ENCODE measurements at regions not wholly inside any gene's neighbourhood (a gene's known extent, or its start where the extent isn't known, plus 50 kb on each side); places are given as distances from the start of the nearest gene placed in this dataset.

DNA sequence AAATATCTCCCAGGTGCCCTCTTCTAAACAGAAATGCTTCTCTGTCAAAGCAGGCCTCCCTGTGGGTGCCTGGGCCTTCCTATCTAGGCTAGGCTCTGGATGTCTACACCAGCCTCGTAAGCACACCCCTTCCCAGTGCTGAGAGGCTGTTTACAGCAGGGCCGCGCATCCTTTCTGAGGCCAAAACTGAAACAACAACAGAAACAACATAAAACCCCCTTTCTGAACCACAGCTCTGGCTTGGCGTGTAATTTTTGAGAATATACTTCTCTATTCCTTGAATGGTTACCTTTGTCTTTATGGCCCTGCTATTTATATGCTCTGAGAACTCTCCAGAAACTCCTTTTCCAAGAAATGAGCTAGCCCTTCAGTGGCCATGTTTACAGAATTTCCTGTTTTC, 118.4 kb downstream of the BCL2L11 start:
- no peaks in the 10 kb centered on the region for H3K36me3 ChIP-seq (ENCODE audit: control insufficient read depth, low read length)
- no peak for TF ChIP-seq EZH2phosphoT487 (IDR thresholded peaks at IDR 0.05; ENCODE audit: borderline replicate concordance, low read length)
- TF ChIP-seq, protein P1, sequence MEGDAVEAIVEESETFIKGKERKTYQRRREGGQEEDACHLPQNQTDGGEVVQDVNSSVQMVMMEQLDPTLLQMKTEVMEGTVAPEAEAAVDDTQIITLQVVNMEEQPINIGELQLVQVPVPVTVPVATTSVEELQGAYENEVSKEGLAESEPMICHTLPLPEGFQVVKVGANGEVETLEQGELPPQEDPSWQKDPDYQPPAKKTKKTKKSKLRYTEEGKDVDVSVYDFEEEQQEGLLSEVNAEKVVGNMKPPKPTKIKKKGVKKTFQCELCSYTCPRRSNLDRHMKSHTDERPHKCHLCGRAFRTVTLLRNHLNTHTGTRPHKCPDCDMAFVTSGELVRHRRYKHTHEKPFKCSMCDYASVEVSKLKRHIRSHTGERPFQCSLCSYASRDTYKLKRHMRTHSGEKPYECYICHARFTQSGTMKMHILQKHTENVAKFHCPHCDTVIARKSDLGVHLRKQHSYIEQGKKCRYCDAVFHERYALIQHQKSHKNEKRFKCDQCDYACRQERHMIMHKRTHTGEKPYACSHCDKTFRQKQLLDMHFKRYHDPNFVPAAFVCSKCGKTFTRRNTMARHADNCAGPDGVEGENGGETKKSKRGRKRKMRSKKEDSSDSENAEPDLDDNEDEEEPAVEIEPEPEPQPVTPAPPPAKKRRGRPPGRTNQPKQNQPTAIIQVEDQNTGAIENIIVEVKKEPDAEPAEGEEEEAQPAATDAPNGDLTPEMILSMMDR (IDR thresholded peaks at IDR 0.05; ENCODE audit: low read depth, low read length, poor library complexity, severe bottlenecking), result no peak
- H3K9me3 ChIP-seq (ENCODE audit: control insufficient read depth, insufficient read depth, low read length), result no peaks in the 10 kb centered on the region
- H3K79me2 ChIP-seq (ENCODE audit: control insufficient read depth, low read length), result no peaks in the 10 kb centered on the region
- no peak overlapping the region for H3K27ac ChIP-seq (ENCODE audit: low read depth, low read length)
- H3F3A ChIP-seq (ENCODE audit: control insufficient read depth, insufficient read depth), result no peaks in the 10 kb centered on the region
- H4K20me1 ChIP-seq (ENCODE audit: control insufficient read depth, insufficient read depth, low read depth, low read length), result no peaks in the 10 kb centered on the region
- H3K4me2 ChIP-seq (ENCODE audit: low read length), result no peak overlapping the region
- no peak overlapping the region for H3K4me3 ChIP-seq (ENCODE audit: low read length)
- H3K4me1 ChIP-seq (ENCODE audit: control insufficient read depth, low read length), result no peaks in the 10 kb centered on the region
- H3K27me3 ChIP-seq (ENCODE audit: control insufficient read depth, low read length), result no peaks in the 10 kb centered on the region
- no peaks in the 10 kb centered on the region for H3K9me2 ChIP-seq (replicated peaks; ENCODE audit: control insufficient read depth, low read length)

DNA sequence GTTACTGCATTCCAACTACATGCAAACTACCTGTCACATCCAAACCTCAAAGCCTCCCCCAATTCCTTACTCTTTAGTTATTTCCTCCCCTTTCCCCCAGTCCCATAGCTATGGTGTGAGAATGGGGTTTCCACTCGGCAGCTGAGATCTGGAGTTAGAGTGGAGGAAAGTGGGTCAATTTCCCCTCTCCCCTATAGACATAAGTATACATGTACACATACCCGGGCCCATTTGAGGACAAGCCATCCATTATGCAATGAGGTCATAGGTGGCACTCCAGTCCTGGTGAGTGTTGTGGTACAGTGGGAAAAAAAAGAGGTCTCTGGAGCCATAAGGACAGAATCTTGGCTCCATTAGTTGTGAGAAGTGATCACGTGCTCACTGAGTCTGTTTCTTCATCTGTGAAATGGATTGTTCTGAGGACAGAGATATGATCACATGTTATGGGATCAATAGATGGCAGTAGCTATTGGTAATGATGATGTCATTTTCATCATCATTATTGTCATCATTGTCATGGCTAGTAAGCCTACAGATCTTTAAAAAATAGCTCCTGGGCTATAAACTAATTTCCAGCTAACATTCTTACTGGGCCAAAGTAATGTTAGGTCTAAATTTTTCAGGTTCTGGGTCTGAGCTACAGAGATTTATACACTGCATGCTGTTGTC, 119.0 kb downstream of the BCL2L11 start:
- Histone ChIP-seq H3K27me3 (ENCODE audit: control insufficient read depth, low read length) (no peaks in the 10 kb centered on the region), H3K4me2 (ENCODE audit: low read length) (no peak overlapping the region)

DNA sequence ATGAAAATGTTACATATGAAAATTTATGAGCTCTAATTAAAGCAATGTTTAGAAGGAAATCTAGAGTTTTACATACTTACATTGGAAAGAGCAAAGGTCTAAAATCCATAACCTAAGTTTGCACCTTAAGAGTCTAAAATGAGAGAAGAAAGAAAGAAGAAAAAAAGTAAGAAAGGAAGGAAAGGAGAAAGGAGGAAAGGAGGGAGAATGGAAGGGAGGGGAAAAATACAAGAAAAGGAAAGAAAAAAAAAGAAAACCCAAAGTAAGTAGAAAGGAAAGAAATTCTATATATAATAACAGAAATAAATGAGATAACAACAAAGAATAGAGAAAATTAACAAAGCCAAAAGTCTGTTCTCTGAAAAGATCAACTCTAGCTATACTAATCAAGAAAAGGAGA, 122.6 kb downstream of the BCL2L11 start:
- no peaks in the 10 kb centered on the region for H3K27me3 ChIP-seq (ENCODE audit: control insufficient read depth, low read length)
- TF ChIP-seq EZH2phosphoT487 (IDR thresholded peaks at IDR 0.05; ENCODE audit: borderline replicate concordance, low read length), result no peak
- TF ChIP-seq, protein P1 (IDR thresholded peaks at IDR 0.05; ENCODE audit: low read depth, low read length, poor library complexity, severe bottlenecking), result no peak

More for the DNA sequence above, 119.0 kb downstream of the BCL2L11 start:
- TF ChIP-seq, protein P1 (IDR thresholded peaks at IDR 0.05; ENCODE audit: low read depth, low read length, poor library complexity, severe bottlenecking), result no peak
- TF ChIP-seq EZH2phosphoT487 (IDR thresholded peaks at IDR 0.05; ENCODE audit: borderline replicate concordance, low read length), result no peak
- Histone ChIP-seq H4K20me1 (ENCODE audit: control insufficient read depth, insufficient read depth, low read depth, low read length) (no peaks in the 10 kb centered on the region), H3K27ac (ENCODE audit: low read depth, low read length) (no peak overlapping the region), H3F3A (ENCODE audit: control insufficient read depth, insufficient read depth) (no peaks in the 10 kb centered on the region), H3K4me1 (ENCODE audit: control insufficient read depth, low read length) (no peaks in the 10 kb centered on the region), H3K9me2 (replicated peaks; ENCODE audit: control insufficient read depth, low read length) (no peaks in the 10 kb centered on the region), H3K9me3 (ENCODE audit: control insufficient read depth, insufficient read depth, low read length) (no peaks in the 10 kb centered on the region), H3K79me2 (ENCODE audit: control insufficient read depth, low read length) (no peaks in the 10 kb centered on the region), H3K4me3 (ENCODE audit: low read length) (no peak overlapping the region), H3K36me3 (ENCODE audit: control insufficient read depth, low read length) (no peaks in the 10 kb centered on the region)

More for the DNA sequence above, 122.6 kb downstream of the BCL2L11 start:
- no peaks in the 10 kb centered on the region for H3K4me1 ChIP-seq (ENCODE audit: control insufficient read depth, low read length)
- H3K36me3 ChIP-seq (ENCODE audit: control insufficient read depth, low read length), result no peaks in the 10 kb centered on the region
- H3K4me2 ChIP-seq (ENCODE audit: low read length), result no peak overlapping the region
- H3K9me3 ChIP-seq (ENCODE audit: control insufficient read depth, insufficient read depth, low read length), result no peaks in the 10 kb centered on the region
- H3K4me3 ChIP-seq (ENCODE audit: low read length), result no peak overlapping the region
- H3K9me2 ChIP-seq (replicated peaks; ENCODE audit: control insufficient read depth, low read length), result no peaks in the 10 kb centered on the region
- H4K20me1 ChIP-seq (ENCODE audit: control insufficient read depth, insufficient read depth, low read depth, low read length), result no peaks in the 10 kb centered on the region
- H3K27ac ChIP-seq (ENCODE audit: low read depth, low read length), result no peak overlapping the region
- H3F3A ChIP-seq (ENCODE audit: control insufficient read depth, insufficient read depth), result no peaks in the 10 kb centered on the region
- no peaks in the 10 kb centered on the region for H3K79me2 ChIP-seq (ENCODE audit: control insufficient read depth, low read length)

Measured in DOHH2 (cell line).